Ishikawa (cell line): ENCODE measurements at regions not wholly inside any gene's neighbourhood (a gene's known extent, or its start where the extent isn't known, plus 50 kb on each side); places are given as distances from the start of the nearest gene placed in this dataset.

Source experiments
- CEBPB ChIP-seq: IDR thresholded peaks from 2 replicates; pipeline ENCODE4 v1.6.1; 2012
- CREB1 ChIP-seq: IDR thresholded peaks from 2 replicates; pipeline ENCODE4 v1.6.1; 2012; ENCODE audit warnings: low read depth
- EGR1 ChIP-seq: IDR thresholded peaks from 2 replicates; pipeline ENCODE4 v1.6.1; 2012
- EP300 ChIP-seq: IDR thresholded peaks from 2 replicates; pipeline ENCODE4 v1.6.1; 2012; ENCODE audit warnings: borderline replicate concordance
- FOXM1 ChIP-seq: IDR thresholded peaks from 2 replicates; pipeline ENCODE4 v1.6.1; 2012; ENCODE audit warnings: low read depth, borderline replicate concordance
- NFIC ChIP-seq: IDR thresholded peaks from 2 replicates; pipeline ENCODE4 v1.6.1; 2012
- RAD21 ChIP-seq: IDR thresholded peaks from 2 replicates; pipeline ENCODE4 v1.6.1; 2012; ENCODE audit warnings: low read depth
- TAF1 ChIP-seq: IDR thresholded peaks from 2 replicates; pipeline ENCODE4 v1.6.1; 2012; ENCODE audit warnings: low read depth, mild to moderate bottlenecking
- TCF12 ChIP-seq: IDR thresholded peaks from 2 replicates; pipeline ENCODE4 v1.6.1; 2012; ENCODE audit warnings: low read depth
- TEAD4 ChIP-seq: IDR thresholded peaks from 2 replicates; pipeline ENCODE4 v1.6.1; 2012
- YY1 ChIP-seq: IDR thresholded peaks from 2 replicates; pipeline ENCODE4 v1.6.1; 2012; ENCODE audit warnings: low read depth
- ZBTB7A ChIP-seq: IDR thresholded peaks from 2 replicates; pipeline ENCODE4 v1.6.1; 2012; ENCODE audit warnings: low read depth
- TF ChIP-seq, protein P1 (sequence below): IDR thresholded peaks from 2 replicates; pipeline ENCODE4 v1.6.1; 2012
- TF ChIP-seq, protein P2 (sequence below): IDR thresholded peaks from 2 replicates; pipeline ENCODE4 v1.6.1; 2012; ENCODE audit warnings: low read depth, mild to moderate bottlenecking
- TF ChIP-seq, protein P3 (sequence below): IDR thresholded peaks from 2 replicates; pipeline ENCODE4 v1.6.1; 2012

DNA sequence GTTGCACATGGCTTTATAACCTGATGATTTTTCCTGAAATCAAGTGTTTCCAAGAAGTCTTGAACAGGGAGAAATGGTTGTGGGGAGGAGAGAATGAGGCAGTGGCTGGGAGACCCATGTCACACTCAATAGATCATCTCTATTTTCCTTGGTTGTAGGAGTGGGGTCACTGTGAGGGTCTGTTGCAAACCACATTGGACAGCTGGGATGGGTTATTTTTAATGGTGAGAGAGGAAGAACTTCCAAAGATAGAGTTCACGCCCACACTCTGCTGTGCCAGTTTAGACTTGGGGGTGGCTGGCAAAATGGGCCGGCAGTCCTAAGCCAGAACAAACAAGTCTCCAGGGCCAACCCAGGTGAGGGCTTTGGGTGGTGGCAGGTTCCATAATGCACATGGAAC, 196.2 kb upstream of the ADRA1D start:
- TF ChIP-seq TAF1 (no peak), NFIC (no peak), FOXM1 (no peak), EP300 (no peak), TEAD4 (no peak), RAD21 (no peak), TCF12 (no peak), CREB1 (no peak), EGR1 (no peak), CEBPB (no peak), YY1 (no peak)
- TF ChIP-seq, protein P1, sequence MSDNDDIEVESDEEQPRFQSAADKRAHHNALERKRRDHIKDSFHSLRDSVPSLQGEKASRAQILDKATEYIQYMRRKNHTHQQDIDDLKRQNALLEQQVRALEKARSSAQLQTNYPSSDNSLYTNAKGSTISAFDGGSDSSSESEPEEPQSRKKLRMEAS, result no peak
- TF ChIP-seq, protein P2, sequence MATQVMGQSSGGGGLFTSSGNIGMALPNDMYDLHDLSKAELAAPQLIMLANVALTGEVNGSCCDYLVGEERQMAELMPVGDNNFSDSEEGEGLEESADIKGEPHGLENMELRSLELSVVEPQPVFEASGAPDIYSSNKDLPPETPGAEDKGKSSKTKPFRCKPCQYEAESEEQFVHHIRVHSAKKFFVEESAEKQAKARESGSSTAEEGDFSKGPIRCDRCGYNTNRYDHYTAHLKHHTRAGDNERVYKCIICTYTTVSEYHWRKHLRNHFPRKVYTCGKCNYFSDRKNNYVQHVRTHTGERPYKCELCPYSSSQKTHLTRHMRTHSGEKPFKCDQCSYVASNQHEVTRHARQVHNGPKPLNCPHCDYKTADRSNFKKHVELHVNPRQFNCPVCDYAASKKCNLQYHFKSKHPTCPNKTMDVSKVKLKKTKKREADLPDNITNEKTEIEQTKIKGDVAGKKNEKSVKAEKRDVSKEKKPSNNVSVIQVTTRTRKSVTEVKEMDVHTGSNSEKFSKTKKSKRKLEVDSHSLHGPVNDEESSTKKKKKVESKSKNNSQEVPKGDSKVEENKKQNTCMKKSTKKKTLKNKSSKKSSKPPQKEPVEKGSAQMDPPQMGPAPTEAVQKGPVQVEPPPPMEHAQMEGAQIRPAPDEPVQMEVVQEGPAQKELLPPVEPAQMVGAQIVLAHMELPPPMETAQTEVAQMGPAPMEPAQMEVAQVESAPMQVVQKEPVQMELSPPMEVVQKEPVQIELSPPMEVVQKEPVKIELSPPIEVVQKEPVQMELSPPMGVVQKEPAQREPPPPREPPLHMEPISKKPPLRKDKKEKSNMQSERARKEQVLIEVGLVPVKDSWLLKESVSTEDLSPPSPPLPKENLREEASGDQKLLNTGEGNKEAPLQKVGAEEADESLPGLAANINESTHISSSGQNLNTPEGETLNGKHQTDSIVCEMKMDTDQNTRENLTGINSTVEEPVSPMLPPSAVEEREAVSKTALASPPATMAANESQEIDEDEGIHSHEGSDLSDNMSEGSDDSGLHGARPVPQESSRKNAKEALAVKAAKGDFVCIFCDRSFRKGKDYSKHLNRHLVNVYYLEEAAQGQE, result no peak

DNA sequence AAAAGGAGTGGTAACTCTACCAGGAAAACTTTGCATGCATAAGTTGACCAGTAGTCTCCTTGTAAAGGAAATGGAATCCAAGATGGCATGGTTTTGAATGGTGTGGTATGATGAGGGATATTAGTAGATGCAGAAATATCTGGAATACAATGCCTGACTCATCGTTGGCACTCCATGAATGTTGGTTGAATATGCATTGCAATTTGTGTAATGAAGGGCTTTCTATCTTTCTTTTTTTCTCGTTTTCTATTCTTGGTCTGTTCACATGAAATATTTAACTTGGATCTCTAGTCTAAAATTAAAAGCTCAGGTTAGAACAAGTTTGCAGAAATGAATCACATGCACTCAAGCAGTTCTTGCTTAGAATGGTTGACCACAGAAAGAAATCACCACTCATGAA, 195.3 kb upstream of the ADRA1D start:
- TF ChIP-seq FOXM1 (no peak), ZBTB7A (no peak), CREB1 (no peak), RAD21 (no peak), CEBPB (no peak), EP300 (no peak)
- TF ChIP-seq, protein P2, result no peak
- TF ChIP-seq, protein P3, sequence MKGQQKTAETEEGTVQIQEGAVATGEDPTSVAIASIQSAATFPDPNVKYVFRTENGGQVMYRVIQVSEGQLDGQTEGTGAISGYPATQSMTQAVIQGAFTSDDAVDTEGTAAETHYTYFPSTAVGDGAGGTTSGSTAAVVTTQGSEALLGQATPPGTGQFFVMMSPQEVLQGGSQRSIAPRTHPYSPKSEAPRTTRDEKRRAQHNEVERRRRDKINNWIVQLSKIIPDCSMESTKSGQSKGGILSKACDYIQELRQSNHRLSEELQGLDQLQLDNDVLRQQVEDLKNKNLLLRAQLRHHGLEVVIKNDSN, result no peak
- TF ChIP-seq, protein P1, result no peak

DNA sequence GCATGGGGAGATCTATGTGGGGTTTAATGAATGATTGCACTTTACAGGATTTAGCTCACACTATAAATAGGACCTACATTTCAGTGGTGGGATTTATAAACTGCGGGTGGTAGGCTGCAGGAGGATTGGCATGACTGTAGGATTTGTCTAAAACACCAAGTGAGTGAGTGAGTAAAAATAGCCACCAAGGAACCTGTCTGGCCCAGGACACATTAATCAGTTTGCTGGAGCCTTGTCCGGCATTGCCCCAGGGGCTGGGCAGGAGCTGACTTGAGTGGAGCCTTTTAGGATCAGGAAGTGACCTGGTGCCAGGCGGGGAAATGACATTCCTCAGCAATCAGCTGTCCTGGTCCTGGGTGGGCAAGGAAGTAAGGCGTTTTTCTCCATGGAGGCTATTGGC, 193.9 kb upstream of the ADRA1D start:
- TF ChIP-seq FOXM1, result no peak
- no peak for TF ChIP-seq NFIC
- TF ChIP-seq TCF12, result no peak
- TF ChIP-seq TEAD4, result no peak
- no peak for TF ChIP-seq CEBPB
- TF ChIP-seq, protein P2, result no peak
- TF ChIP-seq YY1, result no peak

DNA sequence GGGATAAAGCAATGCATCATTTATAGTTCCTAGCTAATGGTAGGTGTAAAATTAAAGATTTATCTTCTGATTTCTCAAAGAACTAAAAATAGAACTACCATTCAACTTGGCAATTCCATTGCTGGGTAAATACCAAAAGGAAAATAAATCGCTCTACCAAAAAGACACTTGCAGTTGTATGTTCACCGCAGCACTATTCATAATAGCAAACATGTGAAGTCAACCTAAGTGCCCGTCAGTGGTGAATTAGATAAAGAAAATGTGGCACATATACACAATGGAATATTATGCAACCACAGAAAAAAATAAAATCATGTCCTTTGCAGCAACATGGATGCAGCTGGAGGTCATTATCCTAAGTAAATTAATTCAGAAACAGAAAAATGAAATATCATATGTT, 192.8 kb upstream of the ADRA1D start:
- TF ChIP-seq YY1 (no peak), FOXM1 (no peak), TAF1 (no peak), TCF12 (no peak), EP300 (no peak), ZBTB7A (no peak), CEBPB (no peak), NFIC (no peak), RAD21 (no peak), EGR1 (no peak)
- TF ChIP-seq, protein P2, result no peak
- TF ChIP-seq, protein P3, result no peak
